Retinal pigment epithelial cell (primary cell): ENCODE measurements at regions not wholly inside any gene's neighbourhood (a gene's known extent, or its start where the extent isn't known, plus 50 kb on each side); places are given as distances from the start of the nearest gene placed in this dataset.

ENCODE experiments used
- DNase-seq: peaks from one replicate; pipeline ENCODE4 v3.0.0-alpha.2; 2010; ENCODE audit warnings: low read depth
- H3K4me3 ChIP-seq: 2 replicates; pipeline ENCODE4 v1.5.1; 2011; ENCODE audit warnings: mild to moderate bottlenecking, low read length, control low read depth, moderate library complexity
- CTCF ChIP-seq: conservative IDR thresholded peaks from 2 replicates; pipeline ENCODE4 v1.5.1; 2011; ENCODE audit warnings: low read depth, low read length, control low read depth, inconsistent platforms

GRCh38 chr3:95399585-95399984 is 1336.7 kb downstream of the NSUN3 start:
- H3K4me3 ChIP-seq: no peak overlapping the region
- no peak for DNase-seq
- no peak for TF ChIP-seq CTCF

- no peak for TF ChIP-seq CTCF
- no peak for DNase-seq
- no peak overlapping the region for H3K4me3 ChIP-seq
These were observed 1338.8 kb downstream of the NSUN3 start for GRCh38 chr3:95401693-95402092.

GRCh38 chr3:95407709-95408463 is 1345.0 kb downstream of the NSUN3 start:
- H3K4me3 ChIP-seq: no peak overlapping the region
- no peak for DNase-seq
- TF ChIP-seq CTCF: no peak

GRCh38 chr3:95408464-95408862 is 1345.6 kb downstream of the NSUN3 start:
- DNase-seq: no peak

GRCh38 chr3:95418251-95418650 is 1355.4 kb downstream of the NSUN3 start:
- H3K4me3 ChIP-seq: no peak overlapping the region
- TF ChIP-seq CTCF: no peak
- DNase-seq: no peak

More at GRCh38 chr3:95408464-95408862, 1345.6 kb downstream of the NSUN3 start:
- TF ChIP-seq CTCF: no peak
- no peak overlapping the region for H3K4me3 ChIP-seq

- DNase-seq: no peak
- no peak overlapping the region for H3K4me3 ChIP-seq
- TF ChIP-seq CTCF: no peak
These were observed 1361.4 kb downstream of the NSUN3 start for GRCh38 chr3:95424279-95424678.

- TF ChIP-seq CTCF: no peak
- DNase-seq: no peak
- H3K4me3 ChIP-seq: no peak overlapping the region
These were observed 1371.6 kb downstream of the NSUN3 start for GRCh38 chr3:95434491-95434890.
